HG02763 (cell line): ENCODE measurements at regions not wholly inside any gene's neighbourhood (a gene's known extent, or its start where the extent isn't known, plus 50 kb on each side); places are given as distances from the start of the nearest gene placed in this dataset.
"Not testable (repeated sequence)": the region's sequence is repeated elsewhere in the genome, so short reads cannot be mapped to it uniquely, and the experiment has no call there.

Source experiments
- ATAC-seq: cut with Tn5 transposase; IDR thresholded peaks from one replicate; pipeline ENCODE4 v1.9.1; 2021; ENCODE audit warnings: mild to moderate bottlenecking, moderate library complexity; ENCODE audit not compliant: unreplicated experiment

DNA sequence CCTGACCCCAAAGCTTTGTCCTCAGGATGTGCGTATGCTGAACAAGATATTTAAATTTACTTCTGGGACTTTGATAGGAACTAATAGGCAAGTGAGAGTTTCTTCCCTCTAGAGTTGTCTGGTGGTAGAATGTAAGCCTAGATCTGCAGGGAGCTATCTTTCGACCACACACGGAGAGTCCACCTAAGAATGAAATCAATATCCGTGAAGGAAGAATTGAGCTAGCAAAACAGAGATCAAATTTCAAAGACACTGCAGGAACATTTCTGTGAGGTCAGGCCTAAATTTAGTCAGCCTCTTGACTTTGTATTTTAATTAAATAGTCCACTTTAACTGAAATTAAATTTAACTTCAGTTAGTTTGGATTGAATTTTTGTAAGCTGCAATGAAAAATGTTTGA is 871.3 kb downstream of the RAB28 start:
- ATAC-seq = no peak

DNA sequence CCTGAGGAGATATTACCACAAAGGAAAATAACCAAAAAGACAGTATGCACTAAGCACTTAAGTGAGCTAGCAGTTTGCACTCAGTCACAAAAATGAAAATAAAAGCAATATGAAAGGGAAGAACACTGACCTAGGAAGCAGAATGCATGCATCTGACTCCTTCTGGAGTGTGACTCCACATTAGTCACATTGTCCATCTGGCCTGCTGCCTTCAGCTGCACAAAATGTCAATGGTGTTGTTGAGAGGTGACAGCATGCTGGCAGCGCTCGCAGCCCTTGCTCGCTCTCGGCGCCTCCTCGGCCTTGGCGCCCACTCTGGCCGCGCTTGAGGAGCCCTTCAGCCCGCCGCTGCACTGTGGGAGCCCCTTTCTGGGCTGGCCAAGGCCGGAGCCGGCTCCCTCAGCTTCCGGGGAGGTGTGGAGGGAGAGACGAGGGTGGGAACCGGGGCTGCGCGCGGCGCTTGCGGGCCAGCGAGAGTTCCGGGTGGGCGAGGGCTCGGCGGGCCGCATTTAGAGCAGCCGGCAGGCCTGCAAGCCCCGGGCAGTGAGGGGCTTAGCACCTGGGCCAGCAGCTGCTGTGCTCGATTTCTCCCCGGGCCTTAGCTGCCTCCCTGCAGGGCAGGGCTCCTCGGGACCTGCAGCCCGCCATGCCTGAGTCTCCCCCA is 874.8 kb downstream of the RAB28 start:
- not testable (repeated sequence) for ATAC-seq

GRCh38 chr4:12595986-12596385 is 888.2 kb downstream of the RAB28 start:
- no peak for ATAC-seq

GRCh38 chr4:12595489-12595888 is 888.7 kb downstream of the RAB28 start:
- ATAC-seq = no peak

- ATAC-seq = no peak
Observed at GRCh38 chr4:12588582-12588981, 895.6 kb downstream of the RAB28 start.

DNA sequence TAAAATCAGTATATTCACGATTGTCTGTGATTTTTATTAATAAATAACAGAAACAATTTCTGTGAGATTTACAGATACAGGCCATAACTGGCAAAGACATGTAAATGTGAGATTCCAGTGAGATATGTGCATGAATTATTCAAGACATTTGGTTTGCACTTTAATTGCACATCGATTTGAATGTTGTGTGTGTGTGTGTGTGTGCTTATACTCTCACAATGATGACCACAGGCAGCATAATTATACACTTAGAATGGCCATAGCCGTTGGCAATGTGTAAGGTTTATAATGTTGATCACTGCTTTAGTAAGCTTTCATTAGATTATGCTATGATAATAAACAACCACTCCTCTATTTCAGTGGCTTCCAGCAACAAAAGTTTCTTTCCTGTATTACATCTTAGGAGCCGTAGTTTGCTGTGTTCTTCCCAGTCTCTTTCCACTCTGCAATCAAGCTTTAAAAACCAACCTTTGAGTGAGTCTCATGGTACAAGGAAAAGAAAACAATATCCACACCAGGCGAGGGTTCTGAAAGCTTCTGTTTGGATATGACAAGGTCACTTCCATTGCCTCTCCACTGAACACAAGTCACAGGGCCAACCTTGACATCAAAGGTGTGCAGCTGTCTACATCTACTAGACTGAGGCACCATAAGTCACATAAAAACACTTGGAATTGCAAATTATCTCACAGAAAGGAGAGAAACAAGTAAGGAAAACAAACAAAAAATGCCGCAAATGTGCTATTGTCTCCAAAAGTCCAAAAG is 897.7 kb downstream of the RAB28 start:
- no peak for ATAC-seq

DNA sequence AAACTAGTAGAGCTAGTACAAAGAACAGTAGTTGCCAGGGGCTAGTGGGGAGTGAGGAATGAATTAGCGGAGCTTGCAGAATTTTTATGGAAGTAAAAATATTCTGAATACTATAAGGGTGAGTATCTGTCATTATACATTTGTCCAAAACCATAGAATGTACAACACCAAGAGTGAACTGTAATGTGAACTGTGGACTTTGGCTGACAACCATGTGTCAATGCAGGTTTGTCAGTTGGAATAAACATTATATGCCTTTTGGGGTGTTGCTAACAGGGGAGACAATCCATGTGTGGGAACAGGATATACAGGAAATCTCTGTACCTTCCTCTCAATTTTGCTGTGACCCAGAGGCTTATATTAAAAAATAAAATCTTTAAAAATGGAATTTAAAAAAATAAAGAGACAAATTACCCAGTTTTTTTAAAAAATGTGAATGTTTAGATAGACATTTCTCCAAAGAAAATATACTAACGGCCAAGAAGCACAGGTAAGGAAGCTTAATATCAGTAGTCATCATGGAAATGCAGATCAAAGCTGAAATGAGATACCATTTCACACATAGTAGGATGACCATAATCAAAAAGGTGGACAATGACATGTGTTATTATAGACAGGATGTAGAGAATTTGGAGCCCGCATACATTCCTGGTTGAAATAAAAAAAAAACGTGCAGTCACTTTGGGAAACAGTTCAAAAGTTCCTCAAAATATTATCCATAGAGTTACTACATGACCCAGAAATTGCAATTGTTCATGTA is 899.8 kb downstream of the RAB28 start:
- no peak for ATAC-seq

DNA sequence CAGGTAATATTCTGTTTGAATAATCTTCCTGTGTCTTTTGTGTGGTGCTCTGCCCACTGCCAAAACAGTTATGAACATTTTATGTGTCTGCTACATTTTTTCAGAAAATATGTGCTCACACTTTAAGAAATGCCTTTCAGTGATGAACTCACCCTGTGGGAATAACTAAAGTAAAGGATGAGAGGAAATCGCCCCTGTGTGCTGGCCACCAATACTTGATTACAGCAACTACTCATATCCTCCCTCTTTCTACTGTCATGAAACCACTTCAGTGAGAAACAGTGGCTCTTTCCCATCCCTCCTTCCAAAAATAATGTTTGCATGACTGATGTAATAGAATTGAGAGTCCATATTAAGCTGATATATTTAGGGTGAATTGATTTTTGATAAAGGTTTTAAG is 900.9 kb downstream of the RAB28 start:
- no peak for ATAC-seq

GRCh38 chr4:12580787-12581186 is 903.4 kb downstream of the RAB28 start:
- ATAC-seq = no peak

DNA sequence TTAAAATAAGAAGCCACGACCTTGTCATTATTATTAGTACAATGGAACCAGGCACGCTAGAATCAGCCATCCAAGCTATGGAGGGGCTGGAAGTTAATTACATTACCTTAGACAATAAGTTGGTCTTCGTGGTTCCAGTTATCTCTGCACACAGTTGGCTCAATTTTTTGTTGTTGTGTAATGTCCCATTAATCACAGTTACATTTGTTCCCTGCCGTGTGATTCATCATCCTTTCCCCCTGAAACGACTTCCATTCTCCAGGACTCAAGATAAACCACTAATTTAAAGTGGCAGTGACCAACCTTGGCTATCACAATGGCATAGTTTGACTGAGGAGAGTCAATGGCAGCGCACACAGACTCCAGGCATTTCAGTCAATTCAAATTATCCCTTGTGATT is 905.0 kb downstream of the RAB28 start:
- no peak for ATAC-seq

DNA sequence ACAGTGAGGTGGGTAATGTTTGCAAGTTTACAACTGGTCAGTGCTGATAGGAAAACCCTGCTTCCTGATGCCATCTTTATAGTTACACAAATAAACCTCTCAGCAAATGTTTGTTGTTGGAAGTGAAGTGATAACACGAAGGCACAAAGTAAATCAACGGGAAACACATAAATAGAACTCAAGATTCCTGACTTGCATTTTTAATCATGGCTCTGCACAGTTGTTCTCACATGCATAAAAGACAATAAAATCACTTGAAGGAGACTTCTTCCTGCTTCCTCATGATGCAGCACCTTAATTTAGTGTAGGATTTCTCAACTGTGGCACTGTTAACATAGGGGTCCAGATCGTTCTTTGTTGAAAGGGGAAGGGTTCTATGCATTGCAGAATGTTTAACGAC is 907.7 kb downstream of the RAB28 start:
- ATAC-seq = no peak

DNA sequence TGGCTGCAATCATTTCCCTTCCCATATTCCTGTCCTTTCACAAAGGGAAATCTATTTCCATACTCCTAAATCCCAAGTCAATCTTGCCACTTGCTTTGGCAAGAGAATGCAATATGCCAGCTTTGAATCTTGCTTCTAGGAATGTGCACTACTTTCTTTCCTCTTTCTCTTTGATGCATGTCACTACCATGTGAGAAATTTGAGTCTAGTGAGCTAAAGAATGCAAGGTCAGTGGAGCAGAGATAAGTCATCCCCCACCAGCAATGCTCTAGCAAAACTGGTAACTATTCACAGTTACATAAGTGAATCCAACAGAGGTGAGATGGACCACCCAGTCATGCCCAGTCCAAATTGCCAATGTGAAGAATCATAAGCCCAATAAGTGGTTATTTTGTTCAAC is 910.4 kb downstream of the RAB28 start:
- no peak for ATAC-seq

- ATAC-seq = no peak
Observed at GRCh38 chr4:12562476-12563140, 921.5 kb downstream of the RAB28 start.

- no peak for ATAC-seq
Observed at GRCh38 chr4:12562021-12562420, 922.1 kb downstream of the RAB28 start.

GRCh38 chr4:12555011-12555410 is 929.1 kb downstream of the RAB28 start:
- ATAC-seq = no peak

GRCh38 chr4:12548678-12549077 is 935.5 kb downstream of the RAB28 start:
- no peak for ATAC-seq

GRCh38 chr4:12545812-12546211 is 938.3 kb downstream of the RAB28 start:
- no peak for ATAC-seq

DNA sequence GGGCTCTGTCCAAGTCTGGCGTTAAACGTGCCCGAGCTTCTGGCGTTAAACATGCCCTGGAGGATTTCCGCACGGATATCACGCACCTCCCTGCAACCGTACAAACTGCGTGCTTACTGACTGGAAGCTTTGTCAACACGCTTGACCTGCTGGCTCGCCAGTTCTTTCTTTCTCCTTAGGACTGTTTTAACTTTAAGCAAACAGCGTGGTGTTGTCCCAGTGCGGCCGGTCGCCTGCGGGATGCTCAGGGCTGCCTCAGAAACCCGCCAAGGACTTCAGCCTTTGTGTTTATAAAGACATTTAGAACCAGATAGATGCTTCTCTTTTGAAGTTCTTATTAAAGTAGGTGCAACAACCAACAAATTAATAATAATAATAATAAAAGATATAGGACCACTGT is 946.0 kb downstream of the RAB28 start:
- ATAC-seq = no peak

- no peak for ATAC-seq
Observed at GRCh38 chr4:12534684-12535083, 949.5 kb downstream of the RAB28 start.

DNA sequence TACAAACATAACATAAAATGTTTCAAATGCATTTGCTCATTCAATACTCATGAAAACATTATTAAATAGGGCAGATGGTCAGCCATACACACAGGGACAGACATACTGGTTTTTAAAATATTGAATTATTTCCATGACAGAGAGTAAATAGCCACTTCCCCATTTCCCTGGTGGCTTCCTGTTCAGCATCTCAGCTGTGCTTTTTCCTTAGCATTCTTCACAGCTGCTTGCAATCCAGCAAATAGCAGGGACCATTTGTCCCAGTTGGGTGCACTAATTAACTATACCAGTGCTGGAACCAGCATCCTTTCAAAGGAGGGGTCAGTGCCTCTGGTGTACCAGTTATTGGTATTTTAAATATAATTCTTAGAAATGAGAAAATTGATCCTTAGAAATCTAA is 964.7 kb downstream of the RAB28 start:
- ATAC-seq = no peak

DNA sequence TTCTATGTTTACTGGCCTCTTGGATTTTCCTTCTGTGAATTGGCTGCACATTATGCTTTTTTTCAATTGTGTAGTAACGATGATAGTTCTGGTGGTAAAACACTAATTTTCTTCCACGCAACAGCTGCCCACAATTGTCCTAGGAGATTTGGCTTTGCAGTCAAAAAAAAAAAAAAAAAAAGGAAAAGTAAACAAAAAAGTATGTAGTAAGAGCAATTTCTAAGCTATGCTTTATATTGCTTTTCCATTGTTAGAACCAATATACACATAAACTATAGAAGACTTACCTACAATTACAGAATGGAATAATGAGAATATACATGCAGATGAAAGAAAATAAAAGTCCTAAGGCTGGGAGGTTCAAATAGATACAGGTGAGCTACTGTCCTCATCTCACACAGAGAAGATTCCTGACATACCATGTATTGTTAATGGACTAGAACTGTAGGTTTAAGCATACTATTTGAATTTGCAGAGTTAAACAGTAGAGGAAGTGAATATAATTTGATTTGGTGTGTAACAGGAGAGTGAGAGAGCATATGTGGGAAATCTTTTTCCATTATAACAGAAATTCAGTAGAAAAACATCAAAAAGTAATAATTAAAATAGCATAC is 976.2 kb downstream of the RAB28 start:
- ATAC-seq = no peak
